Stimulated activated CD8-positive, alpha-beta memory T cell treated with anti-CD3 and anti-CD28 coated beads, Interleukin-15, amount 100 ng/mL, for 24 hours (primary cell): ENCODE measurements at regions not wholly inside any gene's neighbourhood (a gene's known extent, or its start where the extent isn't known, plus 50 kb on each side); places are given as distances from the start of the nearest gene placed in this dataset.
"Not testable (repeated sequence)": the region's sequence is repeated elsewhere in the genome, so short reads cannot be mapped to it uniquely, and the experiment has no call there.

Experiments
- DNase-seq: peaks from one replicate; pipeline ENCODE4 v3.0.0-alpha.2; 2020; ENCODE audit warnings: low read depth

GRCh38 chr3:59411186-59411585 is 361.4 kb upstream of the CFAP20DC start:
- no peak for DNase-seq

GRCh38 chr3:59408047-59408624 is 358.3 kb upstream of the CFAP20DC start:
- DNase-seq = no peak

- DNase-seq = no peak
Measured at GRCh38 chr3:59407425-59407824, 357.6 kb upstream of the CFAP20DC start.

GRCh38 chr3:59406943-59407342 is 357.1 kb upstream of the CFAP20DC start:
- DNase-seq = no peak

GRCh38 chr3:59404851-59405250 is 355.0 kb upstream of the CFAP20DC start:
- DNase-seq = no peak

GRCh38 chr3:59404064-59404463 is 354.2 kb upstream of the CFAP20DC start:
- no peak for DNase-seq

DNA sequence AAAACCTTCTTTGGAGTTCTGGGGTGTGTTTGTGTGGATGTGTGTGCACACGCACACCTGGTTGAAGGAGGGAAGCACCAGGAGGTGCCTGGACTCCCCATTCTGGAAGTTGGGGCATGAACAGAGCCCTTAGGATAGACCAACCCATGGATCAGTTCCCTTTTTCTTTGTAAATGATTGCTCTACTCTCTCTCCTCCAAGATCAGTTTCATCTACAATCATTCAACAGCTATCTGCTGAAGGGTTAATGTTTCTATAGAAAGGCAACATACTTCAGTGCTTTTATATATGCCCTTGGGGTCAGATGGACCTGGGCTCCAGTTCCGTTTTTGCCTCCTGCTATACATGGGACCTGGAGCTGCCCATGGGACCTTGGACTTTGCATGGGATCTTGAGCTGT is 352.1 kb upstream of the CFAP20DC start:
- DNase-seq = no peak

GRCh38 chr3:59392116-59392515 is 342.3 kb upstream of the CFAP20DC start:
- DNase-seq = no peak

DNA sequence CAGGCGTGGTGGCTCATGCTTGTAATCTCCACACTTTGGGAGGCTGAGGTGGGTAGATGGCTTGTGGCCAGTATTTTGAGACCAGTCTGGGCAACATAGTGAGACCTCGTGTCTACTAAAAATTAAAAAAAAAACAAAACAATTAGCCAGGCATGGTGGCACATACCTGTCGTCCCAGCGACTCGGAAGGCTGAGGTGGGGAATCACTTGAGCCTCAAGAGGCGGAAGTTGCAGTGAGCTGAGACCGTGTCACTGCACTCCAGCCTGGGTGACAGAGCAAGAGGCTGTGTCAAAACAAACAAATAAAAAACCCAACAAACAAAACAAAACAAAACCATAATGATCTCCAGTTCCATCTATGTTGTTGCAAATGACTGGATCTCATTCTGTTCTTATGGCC is 341.3 kb upstream of the CFAP20DC start:
- DNase-seq = no peak

DNA sequence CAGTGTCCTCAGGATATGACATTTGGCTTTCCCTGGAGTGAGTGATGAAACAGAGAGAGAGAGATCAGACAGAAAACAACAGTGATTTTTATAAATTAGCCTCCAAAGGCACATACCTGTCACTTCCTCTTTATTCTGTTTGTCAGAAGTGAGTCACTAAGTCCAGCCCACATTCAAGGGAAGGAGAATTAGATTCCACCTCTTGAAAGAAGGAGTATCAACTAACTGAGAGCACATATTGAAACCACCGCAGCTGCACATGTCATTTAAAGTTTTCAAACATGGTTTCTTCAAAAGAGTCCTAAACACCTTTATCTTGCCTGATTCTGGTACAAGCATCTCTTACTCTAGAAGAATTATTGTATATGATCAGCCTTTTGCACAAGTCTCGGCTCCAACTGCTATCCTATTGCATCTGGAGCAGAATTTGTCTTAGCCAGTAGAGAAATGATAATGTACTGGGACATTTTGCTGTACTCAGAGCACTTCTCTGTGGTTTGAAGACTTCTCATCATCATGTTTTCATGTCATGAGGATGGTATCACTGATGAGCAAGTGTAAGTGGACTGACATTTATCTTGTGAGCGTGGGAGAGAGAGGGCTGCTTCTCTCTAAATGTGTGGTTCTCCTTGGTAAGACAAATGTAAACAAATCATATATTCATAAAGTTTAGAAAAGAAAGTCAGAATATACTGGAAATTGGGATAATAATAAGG is 338.9 kb upstream of the CFAP20DC start:
- DNase-seq = no peak

DNA sequence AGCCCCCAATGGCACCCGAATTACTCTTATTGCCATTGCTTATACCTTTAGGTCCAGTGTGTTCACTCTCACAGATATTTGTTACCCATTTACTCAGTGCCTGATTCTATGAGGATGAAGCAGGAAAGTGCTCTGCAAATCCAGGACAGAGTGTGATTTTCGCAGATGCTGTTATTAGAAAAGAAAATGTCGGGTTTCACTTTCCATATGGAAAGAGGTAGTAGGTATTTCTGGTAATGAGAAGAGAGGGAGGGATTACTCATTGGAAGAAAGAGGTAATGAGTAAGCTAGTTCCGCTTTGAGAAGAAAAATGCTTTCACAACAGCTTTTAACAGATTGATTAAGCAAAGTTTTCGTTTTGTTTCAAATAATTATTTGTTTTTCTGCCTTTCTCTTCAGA is 336.3 kb upstream of the CFAP20DC start:
- DNase-seq = no peak

GRCh38 chr3:59385547-59385946 is 335.7 kb upstream of the CFAP20DC start:
- no peak for DNase-seq

DNA sequence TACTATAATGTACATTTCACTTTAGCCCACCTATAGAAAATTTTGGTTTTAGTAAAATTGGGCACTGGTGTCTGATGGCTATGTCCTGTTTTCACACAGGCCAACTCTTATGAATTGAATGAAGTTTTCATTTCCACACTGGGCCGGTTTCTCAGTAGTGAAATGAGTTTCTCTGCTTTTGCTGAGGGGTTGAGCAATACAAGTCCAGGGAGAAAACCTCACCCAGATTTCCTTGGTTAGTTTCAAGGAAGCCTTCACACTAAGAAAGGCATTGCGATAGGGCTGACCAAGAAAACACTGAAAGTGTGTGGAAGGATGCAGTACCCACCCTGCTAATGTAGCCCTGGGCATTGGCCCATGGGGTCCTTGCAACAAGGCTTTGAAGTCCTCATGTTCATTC is 331.5 kb upstream of the CFAP20DC start:
- DNase-seq = no peak

DNA sequence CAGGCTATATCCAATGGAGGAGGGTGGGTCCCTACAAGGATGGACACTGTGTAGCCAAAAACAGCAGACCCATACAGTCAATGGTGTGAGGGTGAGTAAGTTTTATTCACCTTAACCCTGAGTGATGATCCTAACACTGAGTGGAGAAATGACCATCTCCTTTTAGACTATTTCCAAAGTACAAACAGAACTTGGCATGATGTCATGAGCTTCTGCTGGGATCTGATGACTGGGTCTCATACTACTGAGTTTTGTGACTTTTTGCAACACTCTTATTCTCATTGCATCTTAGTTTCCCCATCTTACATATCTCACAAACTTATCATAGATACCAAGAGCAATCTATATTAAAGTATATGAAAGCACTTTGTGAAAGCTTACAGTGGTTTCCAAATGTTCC is 330.3 kb upstream of the CFAP20DC start:
- DNase-seq = no peak

DNA sequence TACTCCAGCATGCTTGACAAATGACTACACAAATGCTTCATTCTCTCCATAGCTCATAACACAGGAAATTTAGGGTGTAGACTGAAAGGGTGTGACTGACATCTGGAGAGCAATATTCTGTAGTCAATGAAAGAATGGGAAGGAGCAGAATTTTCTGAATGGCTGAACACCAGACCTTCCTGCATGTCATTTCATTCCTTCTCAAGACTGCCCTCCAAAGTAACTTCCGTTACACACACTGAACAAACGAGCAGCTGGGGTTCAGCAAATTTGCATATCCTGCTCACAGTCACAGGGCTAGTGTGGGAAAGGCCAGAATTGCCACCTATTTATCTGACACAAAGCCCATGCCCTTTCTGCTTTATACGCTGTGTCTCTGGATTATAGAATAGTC is 325.0 kb upstream of the CFAP20DC start:
- DNase-seq = no peak

- no peak for DNase-seq
Measured at GRCh38 chr3:59374091-59374817, 324.4 kb upstream of the CFAP20DC start.

DNA sequence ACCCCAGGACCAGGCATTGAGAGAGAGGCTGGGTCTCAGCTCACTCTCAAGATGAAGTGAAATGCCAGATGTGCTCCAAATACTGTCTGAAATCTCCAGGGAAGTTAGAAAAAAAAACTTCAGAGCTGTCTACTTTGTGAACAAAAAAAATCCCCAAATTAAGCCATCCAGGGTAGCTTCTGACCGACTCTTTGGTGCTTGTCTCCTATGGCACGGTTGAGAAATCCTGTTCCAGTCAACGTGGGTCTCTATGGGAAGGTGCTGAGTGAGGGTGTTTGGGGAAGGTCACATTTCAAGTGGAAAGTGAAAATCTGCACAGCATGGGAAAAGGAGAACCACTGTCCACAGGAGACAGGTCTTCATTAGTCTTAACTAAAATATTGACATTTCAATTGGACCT is 322.5 kb upstream of the CFAP20DC start:
- DNase-seq = no peak

DNA sequence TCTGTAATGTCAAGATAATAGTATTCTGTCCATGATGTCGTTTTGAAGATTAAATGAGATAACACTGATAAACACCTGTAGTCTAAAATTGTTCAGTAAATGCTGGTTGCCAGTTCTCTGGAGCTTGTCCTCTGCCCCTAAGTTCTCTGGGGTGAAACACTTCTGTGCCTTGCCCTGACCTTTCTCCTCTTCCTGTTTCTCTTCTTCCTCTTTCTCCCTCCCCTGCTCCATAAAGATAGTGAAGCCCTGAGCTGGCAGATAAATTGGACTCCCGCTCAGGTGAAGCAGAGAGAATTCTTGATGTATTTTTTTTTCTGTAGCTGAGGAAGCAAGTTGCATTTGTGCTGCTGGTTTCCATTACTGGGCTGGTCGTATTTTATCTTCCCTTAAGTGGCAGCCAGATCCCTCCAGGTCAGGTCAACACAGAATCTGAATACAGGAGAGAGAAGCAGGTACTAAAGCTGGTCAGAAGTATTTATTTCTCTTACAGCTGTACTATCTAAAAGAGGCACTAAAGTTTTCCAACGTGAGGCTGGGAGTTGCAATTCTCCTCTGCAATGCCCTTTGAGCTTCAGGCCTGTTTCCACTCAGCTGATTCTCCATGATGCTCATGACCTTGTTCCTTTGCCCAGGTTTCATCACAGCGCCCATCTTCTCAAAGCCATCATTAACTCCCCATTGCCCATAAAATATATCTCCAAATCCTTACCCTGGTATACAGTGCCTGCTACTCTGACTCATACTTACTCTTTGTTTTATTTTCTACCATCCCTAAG is 319.3 kb upstream of the CFAP20DC start:
- no peak for DNase-seq

DNA sequence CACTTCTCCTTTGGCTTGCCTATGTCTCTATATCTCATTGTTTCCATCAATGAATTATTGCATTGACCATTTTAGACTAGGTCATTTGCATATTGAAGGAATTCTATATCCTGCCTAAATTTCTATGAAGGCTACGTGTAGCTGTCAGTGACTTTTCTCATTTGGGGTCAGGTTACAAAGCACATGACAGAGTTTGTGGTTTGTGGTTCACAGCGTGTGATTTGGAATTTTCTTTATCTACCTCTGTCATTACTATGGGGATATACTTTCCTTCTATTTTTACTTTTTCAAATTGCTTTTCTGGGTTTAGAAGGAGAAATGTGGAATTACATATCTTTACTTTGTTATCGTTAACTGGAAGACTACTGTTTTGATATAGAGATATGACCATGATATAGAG is 317.3 kb upstream of the CFAP20DC start:
- no peak for DNase-seq

GRCh38 chr3:59366218-59366617 is 316.4 kb upstream of the CFAP20DC start:
- DNase-seq = no peak

DNA sequence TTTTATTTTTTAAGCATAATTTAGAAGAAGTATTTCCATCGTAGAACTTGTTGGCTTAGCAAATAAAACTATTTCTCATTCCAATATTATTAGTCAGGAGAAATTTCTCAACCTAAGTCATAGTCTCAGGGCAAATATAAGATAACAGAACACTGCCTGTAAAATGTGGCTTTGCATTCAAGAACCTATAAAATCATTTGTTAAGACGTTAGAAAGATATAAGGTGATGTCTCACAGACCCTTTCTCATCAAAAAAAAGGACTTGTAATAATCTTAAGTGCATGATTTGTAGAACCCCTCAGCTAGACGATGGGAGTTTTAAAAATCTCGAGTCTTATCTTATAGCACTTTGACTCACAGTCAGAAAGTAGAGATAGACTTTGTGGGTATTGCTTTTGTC is 314.7 kb upstream of the CFAP20DC start:
- no peak for DNase-seq

GRCh38 chr3:59360312-59360711 is 310.5 kb upstream of the CFAP20DC start:
- not testable (repeated sequence) for DNase-seq

DNA sequence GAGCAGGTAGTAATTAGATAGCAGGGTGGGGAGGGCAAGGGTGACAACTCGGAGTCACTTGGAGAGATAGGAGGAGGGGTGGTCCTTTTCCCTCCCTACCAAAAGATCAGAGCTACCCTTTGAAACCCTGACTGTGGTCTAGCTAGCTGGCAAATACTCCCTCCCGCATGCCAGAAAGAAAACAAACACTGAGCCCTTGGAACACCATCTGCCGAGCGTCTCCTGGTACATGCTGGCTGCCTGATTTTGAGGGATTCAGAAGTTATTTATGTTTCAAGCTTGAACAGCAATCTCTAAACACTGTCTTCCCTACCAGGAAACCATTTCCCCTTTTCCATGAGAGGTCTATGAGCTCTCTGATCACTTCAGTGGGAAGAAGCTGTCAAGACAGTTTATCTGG is 291.6 kb upstream of the CFAP20DC start:
- no peak for DNase-seq
